MCF 10A (cell line): ENCODE measurements at regions not wholly inside any gene's neighbourhood (a gene's known extent, or its start where the extent isn't known, plus 50 kb on each side); places are given as distances from the start of the nearest gene placed in this dataset.

Experiments used
- BruUV-seq: library from RNA; stranded (reverse); fragments of 400-500 nt; replicated peaks from 2 replicates; lab custom pipeline; 2021; lab: Mats Ljungman, UMichigan
- CTCF ChIA-PET: fragments of 300-600 bp; sonication (Branson Sonifier 250); formaldehyde crosslinking; extraction: SDS; loops from one replicate; lab custom pipeline; 2021; ENCODE audit warnings: antibody characterized with exemption, inconsistent platforms; lab: Yijun Ruan, JAX
- POLR2A ChIA-PET: fragments of 300-600, 350-650 bp; sonication (Branson Sonifier 250); formaldehyde crosslinking; extraction: SDS; loops from one replicate; lab custom pipeline; 2020; ENCODE audit warnings: antibody characterized with exemption, inconsistent platforms; lab: Yijun Ruan, JAX
- DNase-seq: peaks from one replicate; pipeline ENCODE4 v3.0.0-alpha.2; 2018; ENCODE audit not compliant: unreplicated experiment
- H3K27ac Mint-ChIP-seq: one replicate; pipeline ENCODE4 v1.8.0; 2022; ENCODE audit warnings: mild to moderate bottlenecking, low read depth, mixed read lengths; ENCODE audit not compliant: unreplicated experiment
- H3K27me3 Mint-ChIP-seq: one replicate; pipeline ENCODE4 v1.8.0; 2022; ENCODE audit warnings: mixed read lengths; ENCODE audit not compliant: insufficient read depth, unreplicated experiment
- H3K36me3 Mint-ChIP-seq: one replicate; pipeline ENCODE4 v1.8.0; 2022; ENCODE audit warnings: mild to moderate bottlenecking, moderate library complexity, mixed read lengths; ENCODE audit not compliant: insufficient read depth, unreplicated experiment
- H3K4me1 Mint-ChIP-seq: one replicate; pipeline ENCODE4 v1.8.0; 2022; ENCODE audit warnings: mixed read lengths; ENCODE audit not compliant: insufficient read depth, unreplicated experiment
- H3K4me3 Mint-ChIP-seq: one replicate; pipeline ENCODE4 v1.8.0; 2022; ENCODE audit warnings: mild to moderate bottlenecking, moderate library complexity, mixed read lengths; ENCODE audit not compliant: unreplicated experiment
- H3K9me3 Mint-ChIP-seq: one replicate; pipeline ENCODE4 v1.8.0; 2022; ENCODE audit warnings: mixed read lengths; ENCODE audit not compliant: unreplicated experiment
- CTCF ChIP-seq: fragments of 200-600 bp; IDR thresholded peaks from one replicate; pipeline ENCODE4 v1.8.0; 2022; ENCODE audit warnings: antibody characterized with exemption, mild to moderate bottlenecking; ENCODE audit not compliant: unreplicated experiment
- intact Hi-C: fragments of 100-400 bp; cut with micrococcal nuclease; formaldehyde crosslinking; loops from 2 replicates; pipeline ENCODE4 v1.14.1; 2022

- no peaks in the 10 kb centered on the region for H3K9me3 Mint-ChIP-seq
- POLR2A ChIA-PET = no interaction called here
- no peak for TF ChIP-seq CTCF
- H3K27me3 Mint-ChIP-seq = no peaks in the 10 kb centered on the region
- H3K4me3 Mint-ChIP-seq = no peak overlapping the region
- intact Hi-C loops = no loop called here
- peak overlapping the region; percentile 41 for H3K27ac Mint-ChIP-seq
- no TSS peak for BruUV-seq
- no peak for DNase-seq
- CTCF ChIA-PET = interaction anchor here (1.7 kb wide), 1 partner anchor 14 kb away, joined by 6 read pairs; no protein-coding TSS in a partner anchor
- no peaks in the 10 kb centered on the region for H3K36me3 Mint-ChIP-seq
- H3K4me1 Mint-ChIP-seq = peaks cover 7% of the 10 kb centered on the region
Measured at GRCh38 chr2:7686016-7686385, 768.8 kb downstream of the RNF144A start.

- TF ChIP-seq CTCF = no peak
- Mint-ChIP-seq H3K27me3 (no peaks in the 10 kb centered on the region), H3K27ac (peak overlapping the region; percentile 50), H3K36me3 (no peaks in the 10 kb centered on the region), H3K9me3 (no peaks in the 10 kb centered on the region), H3K4me3 (no peak overlapping the region), H3K4me1 (peaks cover 29% of the 10 kb centered on the region)
- POLR2A ChIA-PET = interaction anchor here (1.3 to 1.4 kb wide), 2 partner anchors 11 to 989 kb away, joined by 4 to 5 read pairs; no protein-coding TSS in a partner anchor
- no TSS peak for BruUV-seq
- CTCF ChIA-PET = interaction anchor here (0.6 to 0.7 kb wide), 2 partner anchors 19 to 119 kb away, joined by 3 read pairs; no protein-coding TSS in a partner anchor
- intact Hi-C loops = loop anchor here (10.0 kb wide), 1 partner anchor 993 kb away; the partner anchor contains the start of gene ID2
- DNase-seq = peak; percentile 2
Measured at GRCh38 chr2:7691961-7692656, 774.9 kb downstream of the RNF144A start.

GRCh38 chr2:7692657-7693161 is 775.5 kb downstream of the RNF144A start:
- H3K27me3 Mint-ChIP-seq = no peaks in the 10 kb centered on the region
- H3K4me1 Mint-ChIP-seq = peaks cover 29% of the 10 kb centered on the region
- ChIA-PET POLR2A (interaction anchor here (1.3 to 1.4 kb wide), 2 partner anchors 11 to 988 kb away, joined by 4 to 5 read pairs; no protein-coding TSS in a partner anchor), CTCF (interaction anchor here (0.6 to 0.7 kb wide), 2 partner anchors 20 to 120 kb away, joined by 3 read pairs; no protein-coding TSS in a partner anchor)
- no peak for TF ChIP-seq CTCF
- intact Hi-C loops = loop anchor here (10.0 kb wide), 1 partner anchor 992 kb away; the partner anchor contains the start of gene ID2
- no peak overlapping the region for H3K4me3 Mint-ChIP-seq
- BruUV-seq = no TSS peak
- H3K36me3 Mint-ChIP-seq = no peaks in the 10 kb centered on the region
- no peaks in the 10 kb centered on the region for H3K9me3 Mint-ChIP-seq
- peak; percentile 88 for DNase-seq
- H3K27ac Mint-ChIP-seq = peak overlapping the region; percentile 50
